ENCODE measurements at regions not wholly inside any gene's neighbourhood (a gene's known extent, or its start where the extent isn't known, plus 50 kb on each side); places are given as distances from the start of the nearest gene placed in this dataset.

GRCh38 chr9:81079055-81079454, 610.3 kb downstream of the TLE1 start:
- H3K36me3 ChIP-seq (ENCODE audit: control insufficient read depth, insufficient read depth, low read length), result no peaks in the 10 kb centered on the region
- TF ChIP-seq CTCF (IDR thresholded peaks at IDR 0.05; ENCODE audit: insufficient read depth, low read length, poor library complexity, severe bottlenecking), result no peak

GRCh38 chr9:81078555-81078954, 610.8 kb downstream of the TLE1 start:
- H3K27me3 ChIP-seq (ENCODE audit: control insufficient read depth, insufficient read depth, low read length), result no peaks in the 10 kb centered on the region
- no peaks in the 10 kb centered on the region for H3K36me3 ChIP-seq (ENCODE audit: control insufficient read depth, insufficient read depth, low read length)
- H3K4me3 ChIP-seq (ENCODE audit: low read depth, low read length), result no peak overlapping the region
- no peak for DNase-seq (ENCODE audit: low read depth)
- no peak for TF ChIP-seq CTCF (IDR thresholded peaks at IDR 0.05; ENCODE audit: insufficient read depth, low read length, poor library complexity, severe bottlenecking)

More at GRCh38 chr9:81079055-81079454, 610.3 kb downstream of the TLE1 start:
- Histone ChIP-seq H3K4me3 (ENCODE audit: low read depth, low read length) (no peak overlapping the region), H3K27me3 (ENCODE audit: control insufficient read depth, insufficient read depth, low read length) (no peaks in the 10 kb centered on the region)
- DNase-seq (ENCODE audit: low read depth), result no peak

- no peaks in the 10 kb centered on the region for H3K27me3 ChIP-seq (ENCODE audit: control insufficient read depth, insufficient read depth, low read length)
- no peak for TF ChIP-seq CTCF (IDR thresholded peaks at IDR 0.05; ENCODE audit: insufficient read depth, low read length, poor library complexity, severe bottlenecking)
- H3K36me3 ChIP-seq (ENCODE audit: control insufficient read depth, insufficient read depth, low read length), result no peaks in the 10 kb centered on the region
- DNase-seq (ENCODE audit: low read depth), result no peak
- H3K4me3 ChIP-seq (ENCODE audit: low read depth, low read length), result no peak overlapping the region
These were observed 611.8 kb downstream of the TLE1 start for GRCh38 chr9:81077572-81077971.

GRCh38 chr9:81076131-81076530, 613.2 kb downstream of the TLE1 start:
- H3K36me3 ChIP-seq (ENCODE audit: control insufficient read depth, insufficient read depth, low read length), result no peaks in the 10 kb centered on the region
- TF ChIP-seq CTCF (IDR thresholded peaks at IDR 0.05; ENCODE audit: insufficient read depth, low read length, poor library complexity, severe bottlenecking), result no peak
- H3K4me3 ChIP-seq (ENCODE audit: low read depth, low read length), result no peak overlapping the region
- DNase-seq (ENCODE audit: low read depth), result no peak
- no peaks in the 10 kb centered on the region for H3K27me3 ChIP-seq (ENCODE audit: control insufficient read depth, insufficient read depth, low read length)

GRCh38 chr9:81074221-81074620, 615.1 kb downstream of the TLE1 start:
- TF ChIP-seq CTCF (IDR thresholded peaks at IDR 0.05; ENCODE audit: insufficient read depth, low read length, poor library complexity, severe bottlenecking), result no peak
- H3K4me3 ChIP-seq (ENCODE audit: low read depth, low read length), result no peak overlapping the region
- no peaks in the 10 kb centered on the region for H3K27me3 ChIP-seq (ENCODE audit: control insufficient read depth, insufficient read depth, low read length)
- peak; percentile 29 for DNase-seq (ENCODE audit: low read depth)
- no peaks in the 10 kb centered on the region for H3K36me3 ChIP-seq (ENCODE audit: control insufficient read depth, insufficient read depth, low read length)

GRCh38 chr9:81073821-81074220, 615.5 kb downstream of the TLE1 start:
- Histone ChIP-seq H3K27me3 (ENCODE audit: control insufficient read depth, insufficient read depth, low read length) (no peaks in the 10 kb centered on the region), H3K4me3 (ENCODE audit: low read depth, low read length) (no peak overlapping the region), H3K36me3 (ENCODE audit: control insufficient read depth, insufficient read depth, low read length) (no peaks in the 10 kb centered on the region)
- no peak for DNase-seq (ENCODE audit: low read depth)
- no peak for TF ChIP-seq CTCF (IDR thresholded peaks at IDR 0.05; ENCODE audit: insufficient read depth, low read length, poor library complexity, severe bottlenecking)

Measured in kidney epithelial cell (primary cell).